ENCODE measurements at regions not wholly inside any gene's neighbourhood (a gene's known extent, or its start where the extent isn't known, plus 50 kb on each side); places are given as distances from the start of the nearest gene placed in this dataset.

DNA sequence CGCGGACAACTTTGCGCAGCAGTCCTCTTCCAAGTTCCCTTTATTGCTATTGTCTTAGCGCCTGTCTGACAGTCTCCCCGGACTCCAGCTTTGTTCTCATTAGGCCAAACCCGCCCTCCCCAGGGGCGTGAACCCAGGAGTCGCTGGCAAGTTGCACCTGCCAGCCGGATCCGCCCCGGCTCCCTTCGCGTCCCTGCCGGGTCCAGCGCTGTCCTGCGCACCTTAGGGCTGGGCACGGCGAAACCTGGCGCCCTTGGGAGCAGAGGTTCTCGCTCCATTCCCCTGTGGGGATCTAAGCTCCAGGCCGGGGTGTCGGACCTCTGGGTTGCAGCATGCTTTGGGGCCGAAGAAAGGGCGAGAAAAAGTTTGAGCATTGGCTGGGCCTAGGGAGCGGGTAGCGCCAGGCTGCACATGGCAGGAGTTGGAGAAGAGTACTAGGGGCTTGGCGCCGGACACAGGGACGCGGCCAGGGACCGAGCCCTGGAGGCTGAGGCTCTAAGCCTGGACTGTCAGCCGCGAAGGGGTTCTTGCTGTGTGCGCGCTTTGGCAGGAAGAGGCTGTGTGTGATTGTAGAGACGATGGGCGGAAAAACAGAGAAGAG lies 335.1 kb upstream of the THRB start:
- no peak for FAIRE-seq
- peak in 1 of 2 donors; percentile 18 for DNase-seq (ENCODE audit: low spot score in 2 of 2)

DNA sequence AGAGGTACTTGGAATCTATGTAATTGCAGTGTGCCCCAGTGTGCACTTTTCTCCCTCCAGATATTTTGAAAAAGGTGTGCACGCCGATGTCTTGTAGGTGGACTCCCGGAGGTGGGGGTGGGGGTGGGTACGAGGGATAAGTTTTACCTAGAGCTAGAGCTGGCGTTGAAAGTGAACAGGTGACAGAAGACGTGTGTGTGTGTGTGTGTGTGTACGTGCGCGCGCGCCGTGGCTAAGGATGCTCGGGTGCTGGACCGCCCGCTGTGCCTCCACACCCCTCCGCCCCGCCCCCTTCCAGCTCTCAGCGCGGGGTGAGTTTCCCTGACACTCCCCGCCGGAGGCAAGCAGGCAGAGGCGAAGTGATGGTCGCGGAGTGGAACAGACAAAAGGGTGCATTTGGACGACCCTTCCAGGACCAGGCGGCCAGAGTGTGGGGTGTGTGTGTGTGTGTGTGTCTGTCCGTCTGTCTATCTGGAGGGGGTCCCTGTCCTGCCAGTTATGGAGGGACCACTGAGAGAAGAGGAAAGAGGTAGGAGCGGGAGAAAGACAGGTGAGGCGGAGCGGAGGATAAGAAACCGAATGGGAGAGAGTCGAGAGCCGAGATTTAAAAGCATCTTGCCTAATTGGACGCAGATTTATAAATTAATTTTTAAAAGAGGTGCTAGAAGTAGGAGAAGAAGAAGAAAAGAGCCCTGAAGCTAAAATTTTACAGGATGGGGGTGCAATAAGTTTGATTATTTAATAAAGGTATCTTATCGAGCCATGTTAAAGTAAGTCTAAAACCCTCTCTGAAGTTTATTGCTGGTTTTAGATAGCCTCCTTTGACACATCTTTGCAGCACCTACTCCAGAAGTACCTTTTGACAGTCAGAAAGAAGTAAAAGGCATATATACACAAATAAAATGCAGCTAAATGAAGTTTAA lies 335.8 kb upstream of the THRB start:
- peak in 1 of 2 donors; percentile 32 for DNase-seq (ENCODE audit: low spot score in 2 of 2)
- FAIRE-seq: no peak

DNA sequence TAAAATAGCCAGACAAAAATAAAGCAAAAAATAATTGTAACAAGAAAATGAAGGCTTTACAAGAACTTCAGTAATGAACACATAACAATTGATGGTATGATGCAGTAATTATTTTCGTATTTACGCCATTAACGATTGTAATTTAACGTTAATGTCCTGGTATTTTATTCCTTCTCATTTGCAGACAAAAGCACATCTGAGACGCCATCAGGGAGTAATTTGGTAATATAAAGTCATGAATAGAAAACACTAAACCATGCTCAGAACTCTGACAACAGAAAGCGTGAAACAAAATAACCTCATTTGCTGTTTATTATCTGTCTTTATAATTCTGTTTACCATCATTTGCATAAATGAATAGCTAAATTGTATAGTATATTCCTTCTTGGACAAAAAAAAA lies 336.6 kb upstream of the THRB start:
- no peak for FAIRE-seq
- no peak for DNase-seq (ENCODE audit: low spot score in 2 of 2)

GRCh38 chr3:24832891-24833290 lies 338.2 kb upstream of the THRB start:
- DNase-seq (ENCODE audit: low spot score in 2 of 2) (no peak), FAIRE-seq (no peak)

DNA sequence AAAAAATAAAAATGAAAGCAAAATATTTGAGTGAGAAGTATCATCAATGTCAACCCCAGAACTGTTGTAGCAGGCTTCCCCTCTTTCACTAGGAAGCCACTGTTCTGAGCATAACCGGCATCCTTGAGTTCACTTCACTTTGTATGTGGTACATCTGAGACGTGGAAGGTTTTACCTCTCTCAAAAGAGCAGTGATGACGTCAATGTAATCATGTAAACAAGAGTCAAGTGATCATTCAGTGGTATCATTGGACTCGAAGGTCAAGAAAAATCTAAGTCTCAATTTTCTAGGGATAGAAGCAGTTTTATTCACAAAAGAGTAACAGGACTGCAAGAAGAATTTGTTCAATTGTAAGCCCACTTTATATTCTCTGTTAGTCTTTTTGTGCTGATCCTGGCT lies 339.8 kb upstream of the THRB start:
- FAIRE-seq (no peak), DNase-seq (ENCODE audit: low spot score in 2 of 2) (no peak)

DNA sequence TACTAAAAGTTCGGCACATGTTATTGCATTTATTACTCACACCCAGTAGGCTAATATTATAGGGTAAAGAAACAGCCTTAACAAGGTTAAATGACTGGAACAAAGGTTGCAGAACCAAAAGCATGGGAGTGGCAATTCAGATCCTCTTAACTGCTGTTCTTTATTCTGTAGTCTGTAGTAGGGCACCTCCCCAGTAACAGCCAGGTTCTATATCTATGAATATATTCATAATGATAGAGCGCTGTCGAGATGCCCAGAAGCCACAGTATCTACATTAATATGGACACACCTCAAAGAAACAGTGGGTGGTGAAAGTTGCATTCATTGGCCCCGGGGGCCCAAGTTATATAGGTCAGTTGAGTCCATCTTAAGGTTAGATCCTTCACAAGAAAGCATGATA lies 340.9 kb upstream of the THRB start:
- FAIRE-seq (no peak), DNase-seq (ENCODE audit: low spot score in 2 of 2) (no peak)

GRCh38 chr3:24837601-24838000 lies 343.0 kb upstream of the THRB start:
- DNase-seq (ENCODE audit: low spot score in 2 of 2): no peak
- no peak for FAIRE-seq

GRCh38 chr3:24838533-24838932 lies 343.9 kb upstream of the THRB start:
- FAIRE-seq (no peak), DNase-seq (ENCODE audit: low spot score in 2 of 2) (no peak)

GRCh38 chr3:24843955-24844354 lies 349.3 kb upstream of the THRB start:
- FAIRE-seq: no peak
- DNase-seq (ENCODE audit: low spot score in 2 of 2): no peak

DNA sequence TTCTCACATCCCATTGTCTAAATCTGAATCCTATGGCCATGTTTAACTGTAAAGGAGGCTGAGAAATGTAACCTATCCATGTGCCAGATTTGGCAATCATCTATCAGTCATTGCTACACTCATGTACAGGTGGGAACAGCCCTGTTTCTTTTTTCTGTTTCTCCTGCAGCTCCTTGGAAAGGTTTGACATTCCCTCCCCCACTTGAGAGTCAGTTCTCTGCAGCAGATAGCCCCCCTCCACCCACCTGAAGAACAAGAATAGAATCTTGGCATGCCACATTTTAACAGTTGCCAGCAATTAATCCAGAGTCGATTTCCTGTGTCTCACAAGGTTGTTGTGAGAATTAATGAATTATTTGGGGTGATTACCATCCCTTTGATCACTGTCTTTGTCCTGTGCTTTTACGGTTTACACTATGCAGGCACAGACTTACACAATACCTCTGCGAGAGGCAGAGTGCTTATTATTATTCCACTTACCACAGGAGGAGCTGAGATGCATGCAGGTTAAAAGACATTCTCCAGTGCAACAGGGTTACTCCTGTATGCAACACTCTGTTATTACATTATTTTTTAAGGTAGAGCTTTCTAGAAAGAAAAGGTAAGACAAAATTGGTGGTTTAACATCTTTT lies 351.0 kb upstream of the THRB start:
- DNase-seq (ENCODE audit: low spot score in 2 of 2): no peak
- FAIRE-seq: no peak

- FAIRE-seq (no peak), DNase-seq (ENCODE audit: low spot score in 2 of 2) (no peak)
These were observed 351.7 kb upstream of the THRB start for GRCh38 chr3:24846286-24846860.

GRCh38 chr3:24850245-24850644 lies 355.6 kb upstream of the THRB start:
- FAIRE-seq (no peak), DNase-seq (ENCODE audit: low spot score in 2 of 2) (no peak)

- FAIRE-seq: no peak
- no peak for DNase-seq (ENCODE audit: low spot score in 2 of 2)
These were observed 359.2 kb upstream of the THRB start for GRCh38 chr3:24853685-24854490.

DNA sequence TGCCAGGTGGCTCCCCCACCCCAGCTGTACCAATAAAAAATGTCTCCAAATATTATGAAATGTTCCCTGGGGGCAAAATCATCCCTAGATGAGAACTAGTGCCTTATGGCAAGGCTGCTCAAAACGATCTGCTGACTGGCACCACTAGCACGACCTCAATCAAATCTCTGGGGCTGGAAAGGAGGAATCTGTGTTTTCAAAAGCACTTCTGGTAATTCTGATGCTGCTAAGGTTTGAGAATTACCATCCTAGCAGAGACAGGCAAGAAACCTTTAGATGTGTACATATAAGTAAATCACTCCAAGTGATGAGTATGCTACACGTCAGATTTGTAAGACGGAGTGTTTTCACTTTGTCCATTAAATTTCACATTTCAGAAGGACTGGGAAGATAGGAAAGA lies 360.1 kb upstream of the THRB start:
- FAIRE-seq (no peak), DNase-seq (ENCODE audit: low spot score in 2 of 2) (no peak)

DNA sequence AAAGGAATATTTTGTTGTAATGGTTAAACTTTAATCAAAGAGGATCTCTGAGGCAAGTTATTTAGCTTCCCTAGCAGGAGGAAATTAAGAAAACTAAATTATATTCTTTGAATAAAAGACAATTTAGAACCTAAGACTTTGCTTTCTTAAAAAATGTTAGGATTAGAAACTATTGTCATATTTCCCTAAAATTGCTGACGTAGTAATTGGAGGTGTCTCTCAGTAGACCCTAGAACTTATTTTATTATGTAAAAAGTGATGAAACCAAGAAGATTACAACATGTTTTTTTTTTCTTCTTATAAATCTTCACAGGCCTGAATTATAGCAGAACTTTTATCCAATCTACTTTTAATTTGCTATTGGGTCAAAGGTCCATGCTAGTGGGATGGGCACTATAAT lies 363.3 kb upstream of the THRB start:
- no peak for FAIRE-seq
- no peak for DNase-seq (ENCODE audit: low spot score in 2 of 2)

DNA sequence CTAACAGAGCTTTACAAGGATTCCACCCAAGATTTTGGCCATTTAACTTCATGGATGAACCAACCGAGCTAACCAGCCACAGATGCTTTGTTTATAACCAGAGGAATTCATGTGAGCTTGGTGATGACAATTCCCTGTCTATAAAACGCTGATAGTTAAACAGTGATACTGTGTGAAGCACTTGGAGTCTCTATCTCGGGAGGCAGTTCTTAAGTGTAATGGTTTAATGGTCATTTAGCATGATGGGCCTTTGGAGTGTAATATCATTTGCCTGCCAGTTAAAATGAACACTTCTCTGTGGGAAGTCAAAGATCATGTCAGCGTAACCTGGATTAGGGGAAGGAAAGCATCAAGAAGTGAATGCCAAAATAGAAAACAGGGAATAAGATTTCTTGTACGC lies 368.6 kb upstream of the THRB start:
- FAIRE-seq (no peak), DNase-seq (ENCODE audit: low spot score in 2 of 2) (no peak)

- FAIRE-seq (no peak), DNase-seq (ENCODE audit: low spot score in 2 of 2) (no peak)
These were observed 373.1 kb upstream of the THRB start for GRCh38 chr3:24867783-24868182.

DNA sequence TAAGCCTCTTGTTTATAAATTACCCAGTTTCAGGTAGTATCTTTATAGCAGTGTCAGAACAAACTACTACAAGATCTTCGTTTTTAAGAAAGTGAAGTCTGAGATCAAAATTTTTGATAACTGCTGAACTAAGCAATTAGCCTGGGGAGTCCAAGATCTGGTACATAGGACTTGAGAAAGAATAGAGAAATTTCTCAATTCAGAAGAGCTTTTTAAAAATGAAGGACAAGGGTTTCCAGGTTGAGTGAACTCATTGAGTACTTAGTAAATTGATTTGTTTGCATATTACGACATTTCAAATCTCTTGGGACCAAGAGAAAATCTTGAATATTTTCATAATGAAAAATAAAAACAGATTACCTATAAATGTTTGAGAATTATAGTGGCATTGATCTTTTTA lies 386.6 kb upstream of the THRB start:
- no peak for FAIRE-seq
- no peak for DNase-seq (ENCODE audit: low spot score in 2 of 2)

- DNase-seq (ENCODE audit: low spot score in 2 of 2) (no peak), FAIRE-seq (no peak)
These were observed 391.9 kb upstream of the THRB start for GRCh38 chr3:24886501-24886900.

DNA sequence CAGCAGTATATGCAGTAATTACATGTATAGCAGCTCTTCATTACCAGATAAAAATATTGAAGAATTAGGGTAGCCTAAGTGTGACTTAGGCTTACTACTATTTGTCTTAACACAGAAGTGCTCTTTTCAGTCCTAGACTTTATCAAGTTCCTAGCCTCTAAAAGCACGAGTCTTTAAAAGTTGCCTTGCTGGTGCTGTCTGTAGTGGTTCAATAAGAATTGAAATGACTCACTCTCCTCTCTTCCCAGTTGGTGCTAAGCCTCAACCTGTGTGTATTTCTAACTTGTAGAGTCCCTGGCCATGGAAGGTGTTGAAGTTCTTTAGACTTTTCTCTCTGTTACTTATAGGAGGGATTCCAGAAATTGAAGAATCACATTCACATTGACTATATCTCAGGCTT lies 395.4 kb upstream of the THRB start:
- FAIRE-seq: no peak
- no peak for DNase-seq (ENCODE audit: low spot score in 2 of 2)

DNA sequence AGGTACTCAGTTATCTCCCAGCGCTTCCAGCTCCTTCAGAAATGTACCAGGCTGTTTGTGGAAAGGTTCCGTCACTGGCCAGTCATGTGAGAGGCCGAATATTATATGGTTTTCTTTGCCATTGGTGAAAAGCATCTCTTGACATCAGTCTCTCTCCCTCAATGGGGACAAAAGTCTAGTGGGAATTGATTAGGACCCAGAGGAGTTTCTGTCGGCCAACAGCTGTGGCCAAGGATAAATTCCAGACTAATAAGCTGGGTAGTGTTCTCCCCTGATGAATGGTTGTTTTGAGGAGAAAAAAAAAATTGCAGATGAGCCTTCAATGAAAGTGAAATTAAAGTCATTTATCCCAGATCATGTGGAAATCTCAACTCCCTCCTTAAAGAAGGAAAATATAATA lies 404.7 kb upstream of the THRB start:
- no peak for DNase-seq (ENCODE audit: low spot score in 2 of 2)
- FAIRE-seq: no peak

Measured in frontal cortex (tissue), 3 donors.